ENCODE measurements at regions not wholly inside any gene's neighbourhood (a gene's known extent, or its start where the extent isn't known, plus 50 kb on each side); places are given as distances from the start of the nearest gene placed in this dataset.

DNA sequence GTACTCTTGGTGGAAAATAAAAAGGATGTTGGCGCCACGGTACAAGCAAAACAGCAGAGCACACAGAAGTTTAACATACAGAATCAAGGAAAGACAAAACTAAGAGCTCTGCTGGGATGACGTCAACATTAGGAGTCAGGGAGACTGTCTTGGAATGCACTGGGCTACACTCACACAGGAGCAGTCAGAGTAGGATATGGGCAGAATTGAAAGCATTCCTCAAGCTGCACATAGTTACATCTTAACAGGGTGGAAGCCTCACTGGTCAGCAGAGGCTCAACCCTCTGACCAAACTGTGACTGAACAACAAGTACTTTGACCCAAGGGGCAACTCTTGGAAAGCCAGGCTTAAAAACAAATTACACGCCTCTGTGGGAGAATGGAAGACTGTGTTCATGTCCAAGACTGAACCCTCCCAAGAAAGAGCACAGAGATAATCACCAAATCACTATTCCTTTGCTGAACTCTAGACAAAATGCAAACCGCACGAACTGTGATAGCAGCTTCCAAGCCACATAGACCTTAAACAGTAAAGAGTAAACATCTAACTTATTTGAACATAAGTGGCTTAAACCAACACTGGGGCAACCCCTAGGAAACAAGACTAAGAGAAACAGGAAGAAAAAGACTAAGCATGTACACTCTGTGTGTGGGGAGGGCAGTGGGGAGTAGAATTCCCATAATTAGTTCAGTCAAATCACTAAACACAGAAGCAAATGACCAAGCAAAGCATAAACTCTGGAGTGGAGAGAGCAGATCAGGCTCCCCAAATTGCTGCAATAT lies 772.7 kb downstream of the PRELID2 start:
- TF ChIP-seq, protein P1, sequence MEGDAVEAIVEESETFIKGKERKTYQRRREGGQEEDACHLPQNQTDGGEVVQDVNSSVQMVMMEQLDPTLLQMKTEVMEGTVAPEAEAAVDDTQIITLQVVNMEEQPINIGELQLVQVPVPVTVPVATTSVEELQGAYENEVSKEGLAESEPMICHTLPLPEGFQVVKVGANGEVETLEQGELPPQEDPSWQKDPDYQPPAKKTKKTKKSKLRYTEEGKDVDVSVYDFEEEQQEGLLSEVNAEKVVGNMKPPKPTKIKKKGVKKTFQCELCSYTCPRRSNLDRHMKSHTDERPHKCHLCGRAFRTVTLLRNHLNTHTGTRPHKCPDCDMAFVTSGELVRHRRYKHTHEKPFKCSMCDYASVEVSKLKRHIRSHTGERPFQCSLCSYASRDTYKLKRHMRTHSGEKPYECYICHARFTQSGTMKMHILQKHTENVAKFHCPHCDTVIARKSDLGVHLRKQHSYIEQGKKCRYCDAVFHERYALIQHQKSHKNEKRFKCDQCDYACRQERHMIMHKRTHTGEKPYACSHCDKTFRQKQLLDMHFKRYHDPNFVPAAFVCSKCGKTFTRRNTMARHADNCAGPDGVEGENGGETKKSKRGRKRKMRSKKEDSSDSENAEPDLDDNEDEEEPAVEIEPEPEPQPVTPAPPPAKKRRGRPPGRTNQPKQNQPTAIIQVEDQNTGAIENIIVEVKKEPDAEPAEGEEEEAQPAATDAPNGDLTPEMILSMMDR (IDR thresholded peaks at IDR 0.05; ENCODE audit: low read depth, low read length), result no peak
- TF ChIP-seq EZH2phosphoT487 (IDR thresholded peaks at IDR 0.05; ENCODE audit: low read depth), result no peak
